K562 (cell line): ENCODE measurements at regions not wholly inside any gene's neighbourhood (a gene's known extent, or its start where the extent isn't known, plus 50 kb on each side); places are given as distances from the start of the nearest gene placed in this dataset.

ENCODE experiments used
- CEBPB ChIP-seq: fragments of 450-650 bp; IDR thresholded peaks from 2 replicates; pipeline ENCODE4 v1.6.1; 2016; ENCODE audit warnings: missing genetic modification characterization, missing compliant biosample characterization
- JUN ChIP-seq, 2 experiments: sonication (generic) in 1 of 2; formaldehyde crosslinking in 1 of 2; IDR thresholded peaks; 2 replicates each; pipeline versions ENCODE4 v1.6.1 to v1.8.0; 2012 to 2022; ENCODE audit warnings: borderline replicate concordance in 2 of 2, mild to moderate bottlenecking in 2 of 2, improper control_type of control experiment in 1 of 2, low read depth in 1 of 2, low read length in 1 of 2, missing genetic modification reagents in 1 of 2
- KLF10 ChIP-seq: fragments of 250-450 bp; sonication (Bioruptor Pico); IDR thresholded peaks from 2 replicates; pipeline ENCODE4 v1.6.1; 2021; ENCODE audit warnings: matching md5 sums
- MXI1 ChIP-seq: IDR thresholded peaks from 2 replicates; pipeline ENCODE4 v1.6.1; 2011; ENCODE audit warnings: low read depth, mild to moderate bottlenecking, improper control_type of control experiment, low read length
- RAD51 ChIP-seq: fragments of 450-650 bp; IDR thresholded peaks from 2 replicates; pipeline ENCODE4 v1.7.1; 2016; ENCODE audit warnings: low read depth, mild to moderate bottlenecking, borderline replicate concordance
- RBBP5 ChIP-seq: fragments of 200-600 bp; sonication (generic); IDR thresholded peaks from 2 replicates; pipeline ENCODE4 v1.6.1; 2012; ENCODE audit warnings: borderline replicate concordance, mild to moderate bottlenecking, low read length, control low read depth, inconsistent platforms; ENCODE audit not compliant: insufficient read depth, poor library complexity, severe bottlenecking
- ZFPM2 ChIP-seq: fragments of 250-450 bp; sonication (Bioruptor Pico); IDR thresholded peaks from 2 replicates; pipeline ENCODE4 v1.5.1; 2022; ENCODE audit warnings: mild to moderate bottlenecking
- ZNF507 ChIP-seq: conservative IDR thresholded peaks from 2 replicates; pipeline ENCODE4 v1.6.1; 2017; ENCODE audit warnings: missing genetic modification characterization, missing compliant biosample characterization
- TF ChIP-seq, protein P1 (sequence below), 3 experiments: IDR thresholded peaks in 2 of 3; conservative IDR thresholded peaks in 1 of 3; 2 replicates each; pipeline ENCODE4 v1.5.1; 2011 to 2012; ENCODE audit warnings: low read length in 3 of 3, mild to moderate bottlenecking in 3 of 3, control low read depth in 2 of 3, improper control_type of control experiment in 1 of 3, inconsistent platforms in 1 of 3, low read depth in 1 of 3, mixed read lengths in 1 of 3, moderate library complexity in 1 of 3; ENCODE audit not compliant: insufficient read depth in 2 of 3
- TF ChIP-seq, protein P2 (sequence below): fragments of 250-450 bp; sonication (Bioruptor Pico); IDR thresholded peaks from 2 replicates; pipeline ENCODE4 v1.4.0; 2020; ENCODE audit warnings: mild to moderate bottlenecking
- TF ChIP-seq, protein P3 (sequence below): sonication (generic); formaldehyde crosslinking; IDR thresholded peaks from 2 replicates; pipeline ENCODE4 v1.8.0; 2022; ENCODE audit warnings: mild to moderate bottlenecking, low read depth, missing genetic modification reagents
- TF ChIP-seq, protein P4 (sequence below): fragments of 250-450 bp; sonication (Bioruptor Pico); IDR thresholded peaks from 2 replicates; pipeline ENCODE4 v1.4.0; 2020; ENCODE audit warnings: mild to moderate bottlenecking, moderate library complexity
- TF ChIP-seq, protein P5 (sequence below): sonication (generic); formaldehyde crosslinking; IDR thresholded peaks from 2 replicates; pipeline ENCODE4 v1.5.0; 2020; ENCODE audit warnings: missing genetic modification reagents
- TF ChIP-seq, protein P6 (sequence below): fragments of 250-450 bp; sonication (Bioruptor Pico); IDR thresholded peaks from 2 replicates; pipeline ENCODE4 v1.5.1; 2021; ENCODE audit warnings: mild to moderate bottlenecking

DNA sequence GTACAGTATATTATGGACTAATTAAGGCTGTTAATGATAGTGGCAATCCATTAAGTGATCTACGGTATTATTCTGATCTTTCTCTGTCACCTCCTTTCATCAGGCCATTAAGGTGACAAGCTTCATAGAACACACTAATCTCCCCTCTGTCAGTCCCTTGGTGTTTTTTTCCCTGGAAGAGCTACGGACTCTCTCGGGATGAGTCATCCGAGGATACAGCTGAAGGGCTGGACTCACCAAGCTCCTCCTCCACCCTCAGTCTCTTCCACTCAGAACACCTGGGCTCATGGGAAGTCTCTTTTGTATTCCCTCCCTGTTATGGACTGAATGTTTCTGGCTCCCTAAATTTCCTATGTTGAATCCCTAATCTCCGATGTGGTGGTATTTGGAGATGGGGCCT lies 69.8 kb upstream of the PLXNA4 start:
- TF ChIP-seq, protein P1, sequence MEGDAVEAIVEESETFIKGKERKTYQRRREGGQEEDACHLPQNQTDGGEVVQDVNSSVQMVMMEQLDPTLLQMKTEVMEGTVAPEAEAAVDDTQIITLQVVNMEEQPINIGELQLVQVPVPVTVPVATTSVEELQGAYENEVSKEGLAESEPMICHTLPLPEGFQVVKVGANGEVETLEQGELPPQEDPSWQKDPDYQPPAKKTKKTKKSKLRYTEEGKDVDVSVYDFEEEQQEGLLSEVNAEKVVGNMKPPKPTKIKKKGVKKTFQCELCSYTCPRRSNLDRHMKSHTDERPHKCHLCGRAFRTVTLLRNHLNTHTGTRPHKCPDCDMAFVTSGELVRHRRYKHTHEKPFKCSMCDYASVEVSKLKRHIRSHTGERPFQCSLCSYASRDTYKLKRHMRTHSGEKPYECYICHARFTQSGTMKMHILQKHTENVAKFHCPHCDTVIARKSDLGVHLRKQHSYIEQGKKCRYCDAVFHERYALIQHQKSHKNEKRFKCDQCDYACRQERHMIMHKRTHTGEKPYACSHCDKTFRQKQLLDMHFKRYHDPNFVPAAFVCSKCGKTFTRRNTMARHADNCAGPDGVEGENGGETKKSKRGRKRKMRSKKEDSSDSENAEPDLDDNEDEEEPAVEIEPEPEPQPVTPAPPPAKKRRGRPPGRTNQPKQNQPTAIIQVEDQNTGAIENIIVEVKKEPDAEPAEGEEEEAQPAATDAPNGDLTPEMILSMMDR (IDR thresholded peaks at IDR 0.05 in 2 of 3, conservative IDR thresholded peaks at IDR 0.05 in 1 of 3; ENCODE audit: insufficient read depth in 2 of 3, low read depth in 1 of 3, low read length in 3 of 3): no peak
- TF ChIP-seq JUN (IDR thresholded peaks at IDR 0.05; ENCODE audit: borderline replicate concordance, low read depth, low read length) (no peak), JUN (CRISPR knock-in tag; IDR thresholded peaks at IDR 0.05; ENCODE audit: borderline replicate concordance) (no peak), RAD51 (no peak), CEBPB (no peak), RBBP5 (no peak), ZNF507 (no peak), MXI1 (no peak), KLF10 (no peak), ZFPM2 (CRISPR knock-in tag) (no peak)
- TF ChIP-seq, protein P2, sequence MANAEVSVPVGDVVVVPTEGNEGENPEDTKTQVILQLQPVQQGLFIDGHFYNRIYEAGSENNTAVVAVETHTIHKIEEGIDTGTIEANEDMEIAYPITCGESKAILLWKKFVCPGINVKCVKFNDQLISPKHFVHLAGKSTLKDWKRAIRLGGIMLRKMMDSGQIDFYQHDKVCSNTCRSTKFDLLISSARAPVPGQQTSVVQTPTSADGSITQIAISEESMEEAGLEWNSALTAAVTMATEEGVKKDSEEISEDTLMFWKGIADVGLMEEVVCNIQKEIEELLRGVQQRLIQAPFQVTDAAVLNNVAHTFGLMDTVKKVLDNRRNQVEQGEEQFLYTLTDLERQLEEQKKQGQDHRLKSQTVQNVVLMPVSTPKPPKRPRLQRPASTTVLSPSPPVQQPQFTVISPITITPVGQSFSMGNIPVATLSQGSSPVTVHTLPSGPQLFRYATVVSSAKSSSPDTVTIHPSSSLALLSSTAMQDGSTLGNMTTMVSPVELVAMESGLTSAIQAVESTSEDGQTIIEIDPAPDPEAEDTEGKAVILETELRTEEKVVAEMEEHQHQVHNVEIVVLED (CRISPR knock-in tag): no peak
- TF ChIP-seq, protein P3, sequence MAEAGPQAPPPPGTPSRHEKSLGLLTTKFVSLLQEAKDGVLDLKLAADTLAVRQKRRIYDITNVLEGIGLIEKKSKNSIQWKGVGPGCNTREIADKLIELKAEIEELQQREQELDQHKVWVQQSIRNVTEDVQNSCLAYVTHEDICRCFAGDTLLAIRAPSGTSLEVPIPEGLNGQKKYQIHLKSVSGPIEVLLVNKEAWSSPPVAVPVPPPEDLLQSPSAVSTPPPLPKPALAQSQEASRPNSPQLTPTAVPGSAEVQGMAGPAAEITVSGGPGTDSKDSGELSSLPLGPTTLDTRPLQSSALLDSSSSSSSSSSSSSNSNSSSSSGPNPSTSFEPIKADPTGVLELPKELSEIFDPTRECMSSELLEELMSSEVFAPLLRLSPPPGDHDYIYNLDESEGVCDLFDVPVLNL (CRISPR knock-in tag): no peak
- TF ChIP-seq, protein P4, sequence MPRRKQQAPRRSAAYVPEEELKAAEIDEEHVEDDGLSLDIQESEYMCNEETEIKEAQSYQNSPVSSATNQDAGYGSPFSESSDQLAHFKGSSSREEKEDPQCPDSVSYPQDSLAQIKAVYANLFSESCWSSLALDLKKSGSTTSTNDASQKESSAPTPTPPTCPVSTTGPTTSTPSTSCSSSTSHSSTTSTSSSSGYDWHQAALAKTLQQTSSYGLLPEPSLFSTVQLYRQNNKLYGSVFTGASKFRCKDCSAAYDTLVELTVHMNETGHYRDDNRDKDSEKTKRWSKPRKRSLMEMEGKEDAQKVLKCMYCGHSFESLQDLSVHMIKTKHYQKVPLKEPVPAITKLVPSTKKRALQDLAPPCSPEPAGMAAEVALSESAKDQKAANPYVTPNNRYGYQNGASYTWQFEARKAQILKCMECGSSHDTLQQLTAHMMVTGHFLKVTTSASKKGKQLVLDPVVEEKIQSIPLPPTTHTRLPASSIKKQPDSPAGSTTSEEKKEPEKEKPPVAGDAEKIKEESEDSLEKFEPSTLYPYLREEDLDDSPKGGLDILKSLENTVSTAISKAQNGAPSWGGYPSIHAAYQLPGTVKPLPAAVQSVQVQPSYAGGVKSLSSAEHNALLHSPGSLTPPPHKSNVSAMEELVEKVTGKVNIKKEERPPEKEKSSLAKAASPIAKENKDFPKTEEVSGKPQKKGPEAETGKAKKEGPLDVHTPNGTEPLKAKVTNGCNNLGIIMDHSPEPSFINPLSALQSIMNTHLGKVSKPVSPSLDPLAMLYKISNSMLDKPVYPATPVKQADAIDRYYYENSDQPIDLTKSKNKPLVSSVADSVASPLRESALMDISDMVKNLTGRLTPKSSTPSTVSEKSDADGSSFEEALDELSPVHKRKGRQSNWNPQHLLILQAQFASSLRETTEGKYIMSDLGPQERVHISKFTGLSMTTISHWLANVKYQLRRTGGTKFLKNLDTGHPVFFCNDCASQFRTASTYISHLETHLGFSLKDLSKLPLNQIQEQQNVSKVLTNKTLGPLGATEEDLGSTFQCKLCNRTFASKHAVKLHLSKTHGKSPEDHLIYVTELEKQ: no peak
- TF ChIP-seq, protein P5, sequence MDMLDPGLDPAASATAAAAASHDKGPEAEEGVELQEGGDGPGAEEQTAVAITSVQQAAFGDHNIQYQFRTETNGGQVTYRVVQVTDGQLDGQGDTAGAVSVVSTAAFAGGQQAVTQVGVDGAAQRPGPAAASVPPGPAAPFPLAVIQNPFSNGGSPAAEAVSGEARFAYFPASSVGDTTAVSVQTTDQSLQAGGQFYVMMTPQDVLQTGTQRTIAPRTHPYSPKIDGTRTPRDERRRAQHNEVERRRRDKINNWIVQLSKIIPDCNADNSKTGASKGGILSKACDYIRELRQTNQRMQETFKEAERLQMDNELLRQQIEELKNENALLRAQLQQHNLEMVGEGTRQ: no peak
- TF ChIP-seq, protein P6, sequence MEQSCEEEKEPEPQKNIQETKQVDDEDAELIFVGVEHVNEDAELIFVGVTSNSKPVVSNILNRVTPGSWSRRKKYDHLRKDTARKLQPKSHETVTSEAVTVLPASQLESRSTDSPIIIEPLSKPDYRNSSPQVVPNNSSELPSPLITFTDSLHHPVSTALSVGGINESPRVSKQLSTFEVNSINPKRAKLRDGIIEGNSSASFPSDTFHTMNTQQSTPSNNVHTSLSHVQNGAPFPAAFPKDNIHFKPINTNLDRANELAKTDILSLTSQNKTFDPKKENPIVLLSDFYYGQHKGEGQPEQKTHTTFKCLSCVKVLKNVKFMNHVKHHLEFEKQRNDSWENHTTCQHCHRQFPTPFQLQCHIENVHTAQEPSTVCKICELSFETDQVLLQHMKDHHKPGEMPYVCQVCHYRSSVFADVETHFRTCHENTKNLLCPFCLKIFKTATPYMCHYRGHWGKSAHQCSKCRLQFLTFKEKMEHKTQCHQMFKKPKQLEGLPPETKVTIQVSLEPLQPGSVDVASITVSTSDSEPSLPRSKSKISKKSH (CRISPR knock-in tag): no peak
